GM19035 (cell line): ENCODE measurements at regions not wholly inside any gene's neighbourhood (a gene's known extent, or its start where the extent isn't known, plus 50 kb on each side); places are given as distances from the start of the nearest gene placed in this dataset.

Source experiments
- ATAC-seq: cut with Tn5 transposase; IDR thresholded peaks from one replicate; pipeline ENCODE4 v1.9.1; 2021; ENCODE audit not compliant: unreplicated experiment

- no peak for ATAC-seq
These were observed 186.9 kb downstream of the ZFP36L2 start for GRCh38 chr2:43039376-43040080.

- ATAC-seq, result no peak
These were observed 187.7 kb downstream of the ZFP36L2 start for GRCh38 chr2:43038696-43039094.

DNA sequence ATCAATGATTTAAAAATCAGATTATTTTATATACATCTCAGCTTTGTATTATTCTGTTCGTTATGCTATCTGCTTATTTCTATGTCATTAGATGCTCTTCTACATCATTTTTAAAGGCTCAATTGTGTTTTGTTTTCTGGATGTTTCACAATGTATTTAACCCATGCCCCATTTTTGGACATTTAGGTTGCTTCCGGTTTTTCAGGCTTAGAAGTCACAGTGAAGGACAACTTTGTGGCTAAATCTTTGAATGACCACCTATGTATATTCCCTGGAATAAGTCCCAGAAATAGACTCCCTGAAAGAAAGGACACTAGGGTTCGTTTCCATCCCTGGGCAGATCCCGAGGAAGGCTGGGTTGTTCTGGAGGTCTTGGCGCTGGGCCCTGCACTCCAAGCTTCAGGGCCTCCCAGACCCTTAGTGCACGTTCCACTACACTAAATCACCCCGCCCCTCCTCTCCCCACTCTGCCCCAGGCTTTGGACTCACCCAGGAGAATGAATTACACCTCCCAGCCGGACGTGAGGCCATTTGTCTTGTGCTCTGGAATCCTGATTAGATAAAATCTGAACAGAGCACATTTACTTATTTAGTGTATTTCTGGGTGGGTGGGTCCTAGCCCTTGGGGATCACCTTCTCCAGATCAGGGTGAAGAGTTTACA, 188.2 kb downstream of the ZFP36L2 start:
- no peak for ATAC-seq

GRCh38 chr2:43035922-43036321, 190.5 kb downstream of the ZFP36L2 start:
- no peak for ATAC-seq

DNA sequence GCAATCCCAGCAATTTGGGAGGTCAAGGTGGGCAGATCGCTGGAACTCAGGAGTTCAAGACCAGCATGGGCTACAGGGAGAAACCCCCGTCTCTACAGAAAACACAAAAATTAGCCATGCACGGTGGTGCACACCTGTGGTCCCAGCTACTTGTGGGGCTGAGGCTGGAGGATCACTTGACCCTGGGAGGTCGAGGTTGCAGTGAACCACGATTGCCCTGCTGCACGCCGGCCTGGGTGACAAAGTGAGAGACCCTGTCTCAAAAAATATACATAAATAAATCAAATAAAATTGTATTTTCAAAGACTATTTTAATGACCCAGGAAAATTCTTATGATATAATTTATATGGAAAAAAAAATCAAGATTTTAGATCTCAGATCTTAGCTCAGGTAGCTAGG, 191.5 kb downstream of the ZFP36L2 start:
- no peak for ATAC-seq

GRCh38 chr2:43034242-43034619, 192.2 kb downstream of the ZFP36L2 start:
- ATAC-seq, result no peak

DNA sequence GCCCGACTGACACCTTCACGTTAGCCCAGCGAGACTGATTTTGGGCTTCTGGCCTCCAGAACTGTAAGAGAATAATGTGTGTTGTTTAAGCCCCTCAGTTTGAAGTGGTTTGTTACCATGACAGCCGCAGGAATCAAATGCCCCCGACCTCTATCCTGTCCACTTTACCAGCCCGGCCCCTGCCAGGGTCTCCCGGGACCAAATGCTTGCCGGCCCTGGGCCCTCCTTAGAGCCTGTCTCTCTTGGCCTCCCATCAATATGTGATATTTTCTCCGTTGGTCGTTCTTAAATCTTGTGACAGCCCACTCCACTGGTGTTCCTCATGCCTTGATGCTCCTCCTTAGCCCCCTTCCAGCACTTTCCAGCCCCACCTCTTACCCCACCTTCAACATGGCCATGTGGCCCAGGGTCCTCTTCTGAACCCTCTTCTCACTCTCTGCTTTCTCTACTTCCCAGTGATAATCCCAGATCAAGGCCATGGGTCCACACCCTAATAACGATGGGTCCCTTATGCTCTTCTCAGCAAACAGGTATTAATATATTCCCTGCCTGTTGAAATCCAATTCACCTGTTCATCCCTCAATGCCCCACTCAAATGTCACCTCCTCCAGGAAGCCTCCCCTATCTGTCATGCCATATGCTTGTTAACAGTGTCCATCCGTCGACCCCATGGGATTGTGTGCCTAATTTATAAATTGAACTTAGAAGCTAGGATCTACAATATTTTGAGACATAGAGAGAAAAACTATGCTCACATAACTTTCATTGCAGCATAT, 192.8 kb downstream of the ZFP36L2 start:
- no peak for ATAC-seq

DNA sequence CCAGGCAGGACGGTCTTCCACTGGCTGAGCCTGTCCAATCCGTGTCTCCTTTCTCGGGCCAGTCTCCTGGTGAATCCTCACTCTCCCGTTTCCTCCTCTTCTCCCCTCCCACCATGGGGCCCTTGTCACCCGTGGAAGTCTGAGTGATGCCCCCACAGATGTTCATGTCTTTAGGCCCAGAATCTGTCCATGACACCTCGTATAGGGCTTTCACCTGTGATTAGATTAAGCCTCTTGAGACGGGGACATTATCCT, 193.5 kb downstream of the ZFP36L2 start:
- ATAC-seq, result no peak

DNA sequence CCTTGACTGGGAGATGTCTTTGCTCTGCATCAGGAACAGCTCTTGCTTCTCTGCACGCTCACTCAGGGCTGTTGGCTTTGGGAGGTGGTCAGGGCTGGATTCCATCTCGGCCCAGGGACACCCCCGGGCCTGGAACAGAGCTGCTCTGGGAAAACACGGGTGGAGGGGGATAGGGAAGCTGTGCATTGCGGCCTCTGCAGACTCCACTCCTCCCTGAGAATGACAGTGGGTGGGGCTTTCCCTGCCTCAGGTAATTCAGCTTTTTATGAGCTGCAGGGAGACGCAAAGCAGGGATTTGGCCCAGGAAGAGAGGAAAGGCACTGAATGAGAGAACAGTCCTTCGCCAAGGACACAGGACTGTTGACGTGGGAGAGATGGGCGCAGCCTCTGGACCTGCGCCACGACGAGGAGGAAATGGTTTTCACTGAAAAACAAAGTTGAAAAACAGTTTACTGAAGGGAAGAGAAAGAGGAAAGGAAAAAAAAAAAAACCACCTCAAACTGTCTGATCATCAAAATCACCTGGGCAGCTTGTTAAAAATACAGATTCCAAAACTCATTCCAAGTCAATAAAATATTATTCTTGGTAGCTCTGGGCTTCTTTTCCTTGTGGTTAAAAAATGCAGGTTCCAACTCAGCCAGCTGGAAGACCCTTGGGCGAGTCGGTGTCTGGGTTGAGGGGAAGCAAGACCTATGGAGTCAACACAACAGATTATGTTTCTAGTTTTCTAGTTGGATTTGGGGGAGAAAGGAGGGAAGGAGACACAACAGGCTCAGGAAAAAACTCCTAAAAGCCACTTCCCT, 194.0 kb downstream of the ZFP36L2 start:
- no peak for ATAC-seq

GRCh38 chr2:43031471-43032212, 194.8 kb downstream of the ZFP36L2 start:
- ATAC-seq, result no peak

GRCh38 chr2:43030551-43031307, 195.7 kb downstream of the ZFP36L2 start:
- no peak for ATAC-seq

GRCh38 chr2:43029186-43029585, 197.2 kb downstream of the ZFP36L2 start:
- no peak for ATAC-seq

- ATAC-seq, result no peak
These were observed 198.2 kb downstream of the ZFP36L2 start for GRCh38 chr2:43028188-43028587.

DNA sequence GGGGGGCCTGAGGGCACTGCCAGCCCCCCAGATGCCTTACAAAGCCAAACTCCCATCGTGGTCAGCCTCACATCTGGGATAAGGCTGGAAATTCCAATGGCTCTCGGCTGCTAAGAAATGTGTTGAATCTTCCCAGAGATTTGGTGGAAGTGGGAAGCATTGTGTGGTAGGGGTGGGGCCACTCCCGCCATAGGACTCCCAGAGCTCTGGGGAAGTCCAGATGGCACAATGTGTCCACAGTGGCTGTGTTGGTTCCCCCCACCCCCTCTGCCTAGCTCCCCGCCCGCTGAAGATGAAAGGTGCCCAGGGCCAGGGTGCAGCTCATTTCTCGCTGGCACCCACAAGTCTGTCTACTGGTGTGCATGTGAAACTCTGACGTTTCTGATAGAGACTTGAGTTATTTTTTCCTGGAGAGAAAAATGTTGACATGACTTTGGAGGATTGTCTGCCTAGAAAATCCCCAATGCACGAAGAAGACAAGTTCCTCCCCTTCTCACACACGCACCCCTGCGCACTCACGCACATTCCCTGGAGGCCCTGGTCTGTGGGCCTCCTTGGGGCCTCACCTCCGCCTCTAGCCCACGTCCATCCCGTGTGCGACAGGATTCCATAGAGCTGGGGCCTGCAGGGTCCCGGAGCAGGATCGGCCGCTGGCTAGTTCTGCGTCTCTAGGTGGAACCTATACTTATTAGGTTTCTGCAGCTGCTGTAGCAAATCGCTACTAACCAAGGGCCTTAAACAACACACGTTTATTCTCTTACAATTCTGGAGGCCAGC, 199.1 kb downstream of the ZFP36L2 start:
- no peak for ATAC-seq

DNA sequence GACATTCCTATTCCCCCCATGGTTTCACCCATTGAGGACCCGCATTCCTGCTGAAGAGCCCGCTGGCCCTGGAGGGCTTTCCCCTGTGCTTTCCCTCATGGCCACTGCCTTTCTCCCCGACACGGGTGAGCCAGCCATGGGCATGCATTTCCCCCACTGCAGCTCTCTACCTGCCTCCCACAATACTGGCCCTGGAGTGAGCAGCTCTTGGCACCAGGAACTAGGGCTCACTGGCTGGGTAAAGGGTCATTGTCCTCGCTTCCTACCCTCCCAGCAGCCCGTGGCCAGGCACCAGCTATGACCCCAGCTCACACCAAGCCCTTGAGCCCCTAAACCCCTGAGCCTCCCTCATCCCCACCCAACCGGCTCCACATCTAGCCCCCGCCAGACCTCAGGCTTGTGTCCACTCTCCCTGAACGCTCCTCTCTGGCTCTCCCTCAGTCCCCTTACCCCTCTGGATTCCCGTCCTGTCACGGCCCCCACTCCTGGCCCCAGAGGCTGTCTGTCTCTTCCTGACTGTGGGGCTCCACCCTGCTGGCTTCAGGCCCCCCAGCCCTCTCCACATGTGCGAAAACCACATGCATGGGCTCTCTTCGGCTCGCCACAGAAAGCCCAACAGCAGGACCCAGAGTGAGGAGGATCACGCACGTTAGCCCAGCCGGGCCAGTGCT, 199.8 kb downstream of the ZFP36L2 start:
- no peak for ATAC-seq

DNA sequence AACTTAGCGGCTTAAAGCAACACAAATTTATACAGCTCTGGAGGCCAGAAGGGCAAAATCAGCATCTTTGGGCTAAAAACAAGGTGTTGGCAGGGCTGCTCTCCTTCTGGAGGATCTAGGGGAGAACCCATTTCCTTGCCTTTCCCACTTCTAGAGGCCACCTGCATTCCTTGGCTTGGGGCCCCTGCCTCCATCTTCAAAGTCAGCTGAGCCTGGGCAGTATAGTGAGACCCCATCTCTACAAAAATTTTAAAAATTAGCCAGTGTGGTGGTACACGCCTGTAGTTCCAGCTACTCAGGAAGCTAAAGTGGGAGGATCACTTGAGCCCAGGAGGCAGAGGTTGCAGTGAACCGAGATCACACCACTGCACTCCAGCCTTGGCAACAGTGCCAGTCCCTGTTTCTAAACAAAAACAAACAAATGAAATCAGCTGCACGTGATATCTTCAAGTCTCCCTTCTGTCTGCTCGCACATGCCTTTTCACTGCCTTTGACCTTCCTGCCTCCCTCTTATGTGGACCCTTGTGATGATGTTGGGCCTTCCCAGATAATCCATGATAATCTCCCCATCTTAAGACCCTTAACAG, 200.6 kb downstream of the ZFP36L2 start:
- ATAC-seq, result no peak

GRCh38 chr2:43024515-43025011, 201.8 kb downstream of the ZFP36L2 start:
- no peak for ATAC-seq

DNA sequence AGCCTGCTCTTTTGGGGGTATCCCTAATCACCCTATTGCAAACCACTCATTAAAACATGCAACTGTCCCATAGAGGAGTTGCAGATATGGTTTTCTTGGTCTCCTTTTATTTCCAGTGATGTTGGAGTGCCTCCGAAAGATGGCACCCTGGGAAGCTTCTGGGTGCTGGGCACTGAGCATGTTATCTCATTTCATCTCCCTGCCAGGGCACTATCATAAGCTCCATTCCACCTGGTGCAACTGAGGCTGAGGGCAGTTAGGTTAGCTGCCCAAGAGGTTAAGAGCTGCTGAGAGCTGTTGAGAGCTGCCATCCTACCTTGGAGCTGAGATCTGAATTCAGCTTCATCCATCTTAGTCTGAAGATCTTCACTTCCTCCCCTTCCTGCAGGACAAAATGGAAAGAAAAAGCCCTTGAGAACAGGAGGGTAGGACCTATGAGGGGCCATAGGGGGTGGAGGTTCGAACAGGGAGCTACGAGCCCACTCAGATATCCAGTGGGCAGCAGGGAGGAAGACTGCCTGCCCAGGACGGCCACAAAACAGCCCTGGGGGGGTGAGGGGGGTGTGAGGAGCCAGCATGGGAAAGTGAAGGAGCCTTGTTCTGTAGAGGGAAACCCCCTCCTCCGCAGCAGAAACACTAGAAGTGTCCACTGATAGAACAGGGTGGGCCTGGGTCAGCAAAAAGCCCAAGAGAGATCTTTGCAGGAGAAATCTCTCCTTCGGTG, 202.5 kb downstream of the ZFP36L2 start:
- no peak for ATAC-seq
